ENCODE measurements at regions not wholly inside any gene's neighbourhood (a gene's known extent, or its start where the extent isn't known, plus 50 kb on each side); places are given as distances from the start of the nearest gene placed in this dataset.

DNA sequence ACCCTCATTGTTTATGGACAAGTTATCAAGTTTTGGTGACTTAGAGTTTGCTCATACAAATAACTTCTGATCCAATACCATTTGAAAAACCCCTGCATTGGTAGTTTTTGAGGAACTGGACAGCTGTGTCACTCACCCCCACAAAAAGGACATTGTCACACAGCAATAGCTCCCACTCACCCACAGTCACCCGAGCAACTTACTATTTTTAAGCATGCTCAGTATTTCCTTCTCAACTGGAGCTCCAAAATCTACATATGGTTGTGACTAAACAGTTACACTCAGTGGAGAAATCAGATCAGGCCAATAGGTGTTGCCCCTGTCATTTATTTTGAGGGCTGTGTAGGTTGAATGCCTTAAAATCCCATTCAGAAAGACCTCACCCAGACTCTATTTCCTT is 165.2 kb upstream of the AUTS2 start:
- DNase-seq: no peak
- peaks cover 0 to 6% (median 6%) of the 10 kb centered on the region in 3 donors for H3K4me1 ChIP-seq (ENCODE audit: control insufficient read depth in 2 of 3, insufficient read depth in 2 of 3, low read depth in 1 of 3, low read length in 3 of 3)
- no peaks in the 10 kb centered on the region for H3K9me3 ChIP-seq (ENCODE audit: control insufficient read depth in 2 of 3, insufficient read depth in 1 of 3, low read length in 3 of 3)
- TF ChIP-seq, protein P1, sequence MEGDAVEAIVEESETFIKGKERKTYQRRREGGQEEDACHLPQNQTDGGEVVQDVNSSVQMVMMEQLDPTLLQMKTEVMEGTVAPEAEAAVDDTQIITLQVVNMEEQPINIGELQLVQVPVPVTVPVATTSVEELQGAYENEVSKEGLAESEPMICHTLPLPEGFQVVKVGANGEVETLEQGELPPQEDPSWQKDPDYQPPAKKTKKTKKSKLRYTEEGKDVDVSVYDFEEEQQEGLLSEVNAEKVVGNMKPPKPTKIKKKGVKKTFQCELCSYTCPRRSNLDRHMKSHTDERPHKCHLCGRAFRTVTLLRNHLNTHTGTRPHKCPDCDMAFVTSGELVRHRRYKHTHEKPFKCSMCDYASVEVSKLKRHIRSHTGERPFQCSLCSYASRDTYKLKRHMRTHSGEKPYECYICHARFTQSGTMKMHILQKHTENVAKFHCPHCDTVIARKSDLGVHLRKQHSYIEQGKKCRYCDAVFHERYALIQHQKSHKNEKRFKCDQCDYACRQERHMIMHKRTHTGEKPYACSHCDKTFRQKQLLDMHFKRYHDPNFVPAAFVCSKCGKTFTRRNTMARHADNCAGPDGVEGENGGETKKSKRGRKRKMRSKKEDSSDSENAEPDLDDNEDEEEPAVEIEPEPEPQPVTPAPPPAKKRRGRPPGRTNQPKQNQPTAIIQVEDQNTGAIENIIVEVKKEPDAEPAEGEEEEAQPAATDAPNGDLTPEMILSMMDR (IDR thresholded peaks at IDR 0.05; ENCODE audit: borderline replicate concordance, extremely low read depth, insufficient read depth): no peak
- H3K36me3 ChIP-seq (ENCODE audit: control insufficient read depth in 2 of 3, insufficient read depth in 3 of 3, low read length in 3 of 3): no peaks in the 10 kb centered on the region
- no peak overlapping the region for H3K4me3 ChIP-seq (ENCODE audit: low read length in 3 of 3)
- H3K27ac ChIP-seq (ENCODE audit: low read depth in 2 of 2, low read length in 2 of 2): no peak overlapping the region
- intact Hi-C loops (cut with DNase I): no loop called here
- no peaks in the 10 kb centered on the region for H3K27me3 ChIP-seq (ENCODE audit: control insufficient read depth, insufficient read depth, low read length)
- H3K9ac ChIP-seq (ENCODE audit: low read length in 3 of 3): no peak overlapping the region
- FAIRE-seq: no peak

DNA sequence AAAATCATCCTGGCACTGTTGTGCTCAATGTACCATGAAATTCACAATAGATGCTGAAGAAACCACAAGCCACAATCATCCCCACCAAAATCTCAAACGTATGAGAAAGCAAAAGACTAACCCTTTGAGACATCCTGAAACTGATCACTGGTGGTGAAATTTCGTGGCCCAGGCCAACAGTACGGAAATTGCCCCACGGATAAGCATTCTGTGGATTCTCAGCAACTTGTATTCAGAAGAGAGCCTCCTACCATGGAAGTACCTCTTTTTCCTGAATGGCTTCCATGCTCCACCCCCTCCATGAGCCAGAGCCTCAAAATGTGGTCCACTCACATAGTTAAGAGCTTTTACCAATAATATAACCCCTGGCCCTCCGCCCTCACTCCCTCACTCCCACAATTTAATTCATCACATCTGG is 163.9 kb upstream of the AUTS2 start:
- Histone ChIP-seq H3K27me3 (ENCODE audit: control insufficient read depth, insufficient read depth, low read length) (no peaks in the 10 kb centered on the region), H3K36me3 (ENCODE audit: control insufficient read depth in 2 of 3, insufficient read depth in 3 of 3, low read length in 3 of 3) (no peaks in the 10 kb centered on the region), H3K27ac (ENCODE audit: low read depth in 2 of 2, low read length in 2 of 2) (no peak overlapping the region), H3K4me3 (ENCODE audit: low read length in 3 of 3) (no peak overlapping the region), H3K9me3 (ENCODE audit: control insufficient read depth in 2 of 3, insufficient read depth in 1 of 3, low read length in 3 of 3) (no peaks in the 10 kb centered on the region), H3K4me1 (ENCODE audit: control insufficient read depth in 2 of 3, insufficient read depth in 2 of 3, low read depth in 1 of 3, low read length in 3 of 3) (peaks cover 0 to 6% (median 6%) of the 10 kb centered on the region in 3 donors), H3K9ac (ENCODE audit: low read length in 3 of 3) (no peak overlapping the region)
- FAIRE-seq: no peak
- intact Hi-C loops (cut with DNase I): no loop called here
- DNase-seq: no peak
- TF ChIP-seq, protein P1 (IDR thresholded peaks at IDR 0.05; ENCODE audit: borderline replicate concordance, extremely low read depth, insufficient read depth): no peak

DNA sequence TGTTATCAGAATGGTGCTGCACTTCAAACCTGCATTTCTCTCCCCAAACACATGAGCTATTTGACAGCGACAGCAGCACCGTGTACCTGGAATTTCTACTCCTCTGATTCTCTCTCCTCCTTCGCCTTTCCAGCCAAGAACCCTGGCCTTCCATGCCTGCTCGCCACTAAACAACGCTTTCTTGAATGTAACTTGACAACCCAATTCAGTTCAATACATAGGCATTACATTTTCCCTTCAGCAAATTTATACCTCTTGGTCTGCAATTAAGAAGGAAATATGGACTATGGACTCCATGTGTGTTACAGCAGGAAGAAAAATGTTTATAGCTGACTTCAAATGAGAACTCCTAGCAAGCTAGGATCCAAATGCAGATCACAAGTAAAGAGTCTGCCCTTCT is 162.6 kb upstream of the AUTS2 start:
- TF ChIP-seq, protein P1 (IDR thresholded peaks at IDR 0.05; ENCODE audit: borderline replicate concordance, extremely low read depth, insufficient read depth): no peak
- Histone ChIP-seq H3K9me3 (ENCODE audit: control insufficient read depth in 2 of 3, insufficient read depth in 1 of 3, low read length in 3 of 3) (no peaks in the 10 kb centered on the region), H3K27ac (ENCODE audit: low read depth in 2 of 2, low read length in 2 of 2) (no peak overlapping the region), H3K27me3 (ENCODE audit: control insufficient read depth, insufficient read depth, low read length) (no peaks in the 10 kb centered on the region), H3K9ac (ENCODE audit: low read length in 3 of 3) (no peak overlapping the region), H3K4me1 (ENCODE audit: control insufficient read depth in 2 of 3, insufficient read depth in 2 of 3, low read depth in 1 of 3, low read length in 3 of 3) (peaks cover 0 to 3% (median 2%) of the 10 kb centered on the region in 3 donors), H3K4me3 (ENCODE audit: low read length in 3 of 3) (no peak overlapping the region), H3K36me3 (ENCODE audit: control insufficient read depth in 2 of 3, insufficient read depth in 3 of 3, low read length in 3 of 3) (no peaks in the 10 kb centered on the region)
- DNase-seq (no peak), FAIRE-seq (no peak)
- intact Hi-C loops (cut with DNase I): no loop called here

DNA sequence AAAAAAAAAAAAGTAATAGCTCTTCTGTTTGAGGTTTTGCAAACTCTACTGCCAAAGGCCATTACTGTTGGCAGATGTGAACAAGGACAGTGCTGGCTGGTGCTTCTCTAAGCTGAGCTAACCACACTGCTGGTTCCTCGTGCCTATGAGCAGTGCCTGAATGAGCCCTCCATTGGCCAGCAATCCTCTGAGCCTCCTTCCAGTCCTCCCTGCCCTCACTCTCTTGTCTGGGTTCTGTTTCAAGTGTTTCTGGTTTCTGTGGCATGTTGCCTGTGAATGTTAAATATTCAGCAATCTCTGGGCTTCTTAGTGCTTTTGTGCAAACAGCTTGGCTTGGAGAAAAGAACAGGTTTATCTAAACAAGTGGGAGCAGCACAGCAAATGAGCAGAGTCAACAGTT is 161.3 kb upstream of the AUTS2 start:
- TF ChIP-seq, protein P1 (IDR thresholded peaks at IDR 0.05; ENCODE audit: borderline replicate concordance, extremely low read depth, insufficient read depth): no peak
- no peak overlapping the region for H3K9ac ChIP-seq (ENCODE audit: low read length in 3 of 3)
- no peaks in the 10 kb centered on the region for H3K9me3 ChIP-seq (ENCODE audit: control insufficient read depth in 2 of 3, insufficient read depth in 1 of 3, low read length in 3 of 3)
- no peaks in the 10 kb centered on the region for H3K36me3 ChIP-seq (ENCODE audit: control insufficient read depth in 2 of 3, insufficient read depth in 3 of 3, low read length in 3 of 3)
- H3K4me3 ChIP-seq (ENCODE audit: low read length in 3 of 3): no peak overlapping the region
- no peaks in the 10 kb centered on the region for H3K4me1 ChIP-seq (ENCODE audit: control insufficient read depth in 2 of 3, insufficient read depth in 2 of 3, low read depth in 1 of 3, low read length in 3 of 3)
- H3K27me3 ChIP-seq (ENCODE audit: control insufficient read depth, insufficient read depth, low read length): no peaks in the 10 kb centered on the region
- intact Hi-C loops (cut with DNase I): no loop called here
- FAIRE-seq: no peak
- no peak overlapping the region for H3K27ac ChIP-seq (ENCODE audit: low read depth in 2 of 2, low read length in 2 of 2)
- no peak for DNase-seq

Data from kidney (tissue), 13 donors.